ENCODE measurements at regions not wholly inside any gene's neighbourhood (a gene's known extent, or its start where the extent isn't known, plus 50 kb on each side); places are given as distances from the start of the nearest gene placed in this dataset.

GRCh38 chr16:5444189-5444588 is 346.6 kb upstream of the EEF2KMT start:
- ATAC-seq (no peak), DNase-seq (no peak)
- Histone ChIP-seq H3K4me3 (no peak overlapping the region), H3K27me3 (no peaks in the 10 kb centered on the region), H3K9me3 (no peaks in the 10 kb centered on the region), H3K4me1 (no peaks in the 10 kb centered on the region), H3K27ac (no peak overlapping the region), H3K36me3 (no peaks in the 10 kb centered on the region)
- intact Hi-C loops (cut with DNase I; ENCODE audit: low total_unique reads) (no loop called here), in situ Hi-C loops (cut with MboI; ENCODE audit: low sequenced_read_pairs in 4 of 4) (no loop called here)
- TF ChIP-seq POLR2A (IDR thresholded peaks at IDR 0.05), result no peak
- TF ChIP-seq CTCF (IDR thresholded peaks at IDR 0.05 in 4 of 5, conservative IDR thresholded peaks at IDR 0.05 in 1 of 5), result no peak

GRCh38 chr16:5442986-5443385 is 345.4 kb upstream of the EEF2KMT start:
- Histone ChIP-seq H3K4me3 (no peak overlapping the region), H3K27ac (no peak overlapping the region), H3K4me1 (no peaks in the 10 kb centered on the region), H3K27me3 (no peaks in the 10 kb centered on the region), H3K9me3 (no peaks in the 10 kb centered on the region), H3K36me3 (no peaks in the 10 kb centered on the region)
- no peak for TF ChIP-seq CTCF (IDR thresholded peaks at IDR 0.05 in 4 of 5, conservative IDR thresholded peaks at IDR 0.05 in 1 of 5)
- TF ChIP-seq POLR2A (IDR thresholded peaks at IDR 0.05), result no peak
- DNase-seq (no peak), ATAC-seq (no peak)
- intact Hi-C loops (cut with DNase I; ENCODE audit: low total_unique reads), result no loop called here
- in situ Hi-C loops (cut with MboI; ENCODE audit: low sequenced_read_pairs in 4 of 4), result no loop called here

GRCh38 chr16:5442054-5442453 is 344.5 kb upstream of the EEF2KMT start:
- in situ Hi-C loops (cut with MboI; ENCODE audit: low sequenced_read_pairs in 4 of 4), result no loop called here
- Histone ChIP-seq H3K36me3 (no peaks in the 10 kb centered on the region), H3K27me3 (no peaks in the 10 kb centered on the region), H3K4me3 (no peak overlapping the region), H3K9me3 (no peaks in the 10 kb centered on the region), H3K27ac (no peak overlapping the region), H3K4me1 (no peaks in the 10 kb centered on the region)
- no peak for DNase-seq
- no peak for ATAC-seq
- intact Hi-C loops (cut with DNase I; ENCODE audit: low total_unique reads), result no loop called here
- TF ChIP-seq CTCF (IDR thresholded peaks at IDR 0.05 in 4 of 5, conservative IDR thresholded peaks at IDR 0.05 in 1 of 5) (no peak), POLR2A (IDR thresholded peaks at IDR 0.05) (no peak)

GRCh38 chr16:5438591-5438990 is 341.0 kb upstream of the EEF2KMT start:
- DNase-seq, result no peak
- no peak for TF ChIP-seq POLR2A (IDR thresholded peaks at IDR 0.05)
- TF ChIP-seq CTCF (IDR thresholded peaks at IDR 0.05 in 4 of 5, conservative IDR thresholded peaks at IDR 0.05 in 1 of 5), result no peak
- H3K4me1 ChIP-seq, result no peaks in the 10 kb centered on the region
- intact Hi-C loops (cut with DNase I; ENCODE audit: low total_unique reads), result no loop called here
- H3K36me3 ChIP-seq, result no peaks in the 10 kb centered on the region
- H3K27me3 ChIP-seq, result no peaks in the 10 kb centered on the region
- H3K27ac ChIP-seq, result no peak overlapping the region
- in situ Hi-C loops (cut with MboI; ENCODE audit: low sequenced_read_pairs in 4 of 4), result no loop called here
- H3K4me3 ChIP-seq, result no peak overlapping the region
- ATAC-seq, result no peak
- no peaks in the 10 kb centered on the region for H3K9me3 ChIP-seq

GRCh38 chr16:5433587-5433986 is 336.0 kb upstream of the EEF2KMT start:
- no peaks in the 10 kb centered on the region for H3K9me3 ChIP-seq
- intact Hi-C loops (cut with DNase I; ENCODE audit: low total_unique reads), result no loop called here
- in situ Hi-C loops (cut with MboI; ENCODE audit: low sequenced_read_pairs in 4 of 4), result no loop called here

More at GRCh38 chr16:5433587-5433986, 336.0 kb upstream of the EEF2KMT start:
- no peak overlapping the region for H3K4me3 ChIP-seq
- no peaks in the 10 kb centered on the region for H3K36me3 ChIP-seq
- H3K27me3 ChIP-seq, result no peaks in the 10 kb centered on the region
- ATAC-seq, result no peak
- no peak for DNase-seq
- no peak overlapping the region for H3K27ac ChIP-seq
- no peaks in the 10 kb centered on the region for H3K4me1 ChIP-seq
- TF ChIP-seq CTCF (IDR thresholded peaks at IDR 0.05 in 4 of 5, conservative IDR thresholded peaks at IDR 0.05 in 1 of 5) (no peak), POLR2A (IDR thresholded peaks at IDR 0.05) (no peak)
